Panc1 (cell line): ENCODE measurements at regions not wholly inside any gene's neighbourhood (a gene's known extent, or its start where the extent isn't known, plus 50 kb on each side); places are given as distances from the start of the nearest gene placed in this dataset.

Experiments
- ATAC-seq: fragments of 200-7000 bp; cut with Tn5 transposase; 2 replicates; pipeline ENCODE4 v1.9.1; 2020; ENCODE audit warnings: mild to moderate bottlenecking, moderate library complexity
- BruUV-seq: library from RNA; stranded (reverse); fragments of 400-500 nt; replicated peaks from 2 replicates; lab custom pipeline; 2021; lab: Mats Ljungman, UMichigan
- CTCF ChIA-PET: fragments of 300-600 bp; sonication (Branson Sonifier 250); formaldehyde crosslinking; loops from one replicate; lab custom pipeline; 2022; ENCODE audit warnings: antibody characterized with exemption; lab: Charles Lee
- POLR2A ChIA-PET: fragments of 300-600 bp; sonication (Branson Sonifier 250); formaldehyde crosslinking; loops from one replicate; lab custom pipeline; 2022; ENCODE audit warnings: antibody characterized with exemption; lab: Charles Lee
- DNase-seq: peaks from one replicate; pipeline ENCODE4 v3.0.0-alpha.2; 2010; ENCODE audit warnings: low read depth, low spot score
- H3K27ac ChIP-seq: 2 replicates; pipeline ENCODE4 v1.5.1; 2011; ENCODE audit warnings: mild to moderate bottlenecking, low read length, inconsistent platforms
- H3K27me3 ChIP-seq: fragments of 200-500 bp; sonication (Bioruptor generic); 2 replicates; pipeline ENCODE4 v1.6.0; 2014; ENCODE audit warnings: low read length, inconsistent platforms; ENCODE audit not compliant: control insufficient read depth, insufficient read depth
- H3K36me3 ChIP-seq: fragments of 200-500 bp; sonication (Bioruptor generic); 2 replicates; pipeline ENCODE4 v1.5.1; 2014; ENCODE audit warnings: inconsistent platforms, mild to moderate bottlenecking, low read length, moderate library complexity; ENCODE audit not compliant: control insufficient read depth, insufficient read depth
- H3K4me1 ChIP-seq: 2 replicates; pipeline ENCODE4 v1.5.1; 2011; ENCODE audit warnings: inconsistent platforms, mild to moderate bottlenecking, low read length, moderate library complexity; ENCODE audit not compliant: control insufficient read depth, insufficient read depth
- H3K4me3 ChIP-seq, 2 experiments: 2 replicates each; pipeline ENCODE4 v1.5.1; 2011 to 2012; ENCODE audit warnings: low read depth in 2 of 2, low read length in 2 of 2, mild to moderate bottlenecking in 2 of 2, inconsistent platforms in 1 of 2, moderate library complexity in 1 of 2
- H3K9me3 ChIP-seq: fragments of 200-500 bp; sonication (Bioruptor generic); 2 replicates; pipeline ENCODE4 v1.5.1; 2014; ENCODE audit warnings: low read depth, mild to moderate bottlenecking, inconsistent platforms, low read length, moderate library complexity; ENCODE audit not compliant: control insufficient read depth, insufficient read depth
- CTCF ChIP-seq: fragments of 450-650 bp; IDR thresholded peaks from 2 replicates; pipeline ENCODE4 v1.5.1; 2017; ENCODE audit warnings: mild to moderate bottlenecking
- POLR2AphosphoS5 ChIP-seq: IDR thresholded peaks from 2 replicates; pipeline ENCODE4 v1.6.1; 2012; ENCODE audit warnings: mild to moderate bottlenecking, low read depth, low read length, moderate library complexity
- SIN3A ChIP-seq: IDR thresholded peaks from 2 replicates; pipeline ENCODE4 v1.6.1; 2012; ENCODE audit warnings: low read depth, mild to moderate bottlenecking, low read length, moderate library complexity, borderline replicate concordance; ENCODE audit not compliant: insufficient read depth
- TCF7L2 ChIP-seq: IDR thresholded peaks from 2 replicates; pipeline ENCODE4 v1.6.1; 2011; ENCODE audit warnings: mild to moderate bottlenecking, low read depth, low read length, inconsistent platforms
- in situ Hi-C: cut with HindIII; loops from 2 replicates; pipeline ENCODE4 v1.10.0; 2016; ENCODE audit warnings: low sequenced_read_pairs, low pct_unique_long_range_greater_than_20kb
- intact Hi-C: fragments of 100-400 bp; cut with micrococcal nuclease; formaldehyde crosslinking; loops from one replicate; pipeline ENCODE4 v1.10.0; 2022; ENCODE audit not compliant: unreplicated experiment
- TF ChIP-seq, protein P1 (sequence below), 2 experiments: IDR thresholded peaks; 2 replicates each; pipeline ENCODE4 v1.6.1; 2011 to 2012; ENCODE audit warnings: low read depth in 2 of 2, control low read depth in 1 of 2, low read length in 1 of 2, mild to moderate bottlenecking in 1 of 2, moderate library complexity in 1 of 2; ENCODE audit not compliant: insufficient read depth in 1 of 2

GRCh38 chr4:54371173-54371572 is 142.1 kb downstream of the PDGFRA start:
- H3K36me3 ChIP-seq: no peaks in the 10 kb centered on the region
- no peaks in the 10 kb centered on the region for H3K4me1 ChIP-seq
- H3K4me3 ChIP-seq: no peak overlapping the region
- intact Hi-C loops (no loop called here), in situ Hi-C loops (no loop called here)
- H3K9me3 ChIP-seq: no peaks in the 10 kb centered on the region
- DNase-seq: no peak
- no peak for ATAC-seq
- no peak overlapping the region for H3K27ac ChIP-seq
- no peaks in the 10 kb centered on the region for H3K27me3 ChIP-seq
- ChIA-PET CTCF (no interaction called here), POLR2A (no interaction called here)
- no TSS peak for BruUV-seq
- TF ChIP-seq TCF7L2 (no peak), CTCF (no peak), POLR2AphosphoS5 (no peak), SIN3A (no peak)
- TF ChIP-seq, protein P1, sequence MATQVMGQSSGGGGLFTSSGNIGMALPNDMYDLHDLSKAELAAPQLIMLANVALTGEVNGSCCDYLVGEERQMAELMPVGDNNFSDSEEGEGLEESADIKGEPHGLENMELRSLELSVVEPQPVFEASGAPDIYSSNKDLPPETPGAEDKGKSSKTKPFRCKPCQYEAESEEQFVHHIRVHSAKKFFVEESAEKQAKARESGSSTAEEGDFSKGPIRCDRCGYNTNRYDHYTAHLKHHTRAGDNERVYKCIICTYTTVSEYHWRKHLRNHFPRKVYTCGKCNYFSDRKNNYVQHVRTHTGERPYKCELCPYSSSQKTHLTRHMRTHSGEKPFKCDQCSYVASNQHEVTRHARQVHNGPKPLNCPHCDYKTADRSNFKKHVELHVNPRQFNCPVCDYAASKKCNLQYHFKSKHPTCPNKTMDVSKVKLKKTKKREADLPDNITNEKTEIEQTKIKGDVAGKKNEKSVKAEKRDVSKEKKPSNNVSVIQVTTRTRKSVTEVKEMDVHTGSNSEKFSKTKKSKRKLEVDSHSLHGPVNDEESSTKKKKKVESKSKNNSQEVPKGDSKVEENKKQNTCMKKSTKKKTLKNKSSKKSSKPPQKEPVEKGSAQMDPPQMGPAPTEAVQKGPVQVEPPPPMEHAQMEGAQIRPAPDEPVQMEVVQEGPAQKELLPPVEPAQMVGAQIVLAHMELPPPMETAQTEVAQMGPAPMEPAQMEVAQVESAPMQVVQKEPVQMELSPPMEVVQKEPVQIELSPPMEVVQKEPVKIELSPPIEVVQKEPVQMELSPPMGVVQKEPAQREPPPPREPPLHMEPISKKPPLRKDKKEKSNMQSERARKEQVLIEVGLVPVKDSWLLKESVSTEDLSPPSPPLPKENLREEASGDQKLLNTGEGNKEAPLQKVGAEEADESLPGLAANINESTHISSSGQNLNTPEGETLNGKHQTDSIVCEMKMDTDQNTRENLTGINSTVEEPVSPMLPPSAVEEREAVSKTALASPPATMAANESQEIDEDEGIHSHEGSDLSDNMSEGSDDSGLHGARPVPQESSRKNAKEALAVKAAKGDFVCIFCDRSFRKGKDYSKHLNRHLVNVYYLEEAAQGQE (IDR thresholded peaks at IDR 0.05; ENCODE audit: insufficient read depth in 1 of 2, low read depth in 2 of 2, low read length in 1 of 2): no peak

DNA sequence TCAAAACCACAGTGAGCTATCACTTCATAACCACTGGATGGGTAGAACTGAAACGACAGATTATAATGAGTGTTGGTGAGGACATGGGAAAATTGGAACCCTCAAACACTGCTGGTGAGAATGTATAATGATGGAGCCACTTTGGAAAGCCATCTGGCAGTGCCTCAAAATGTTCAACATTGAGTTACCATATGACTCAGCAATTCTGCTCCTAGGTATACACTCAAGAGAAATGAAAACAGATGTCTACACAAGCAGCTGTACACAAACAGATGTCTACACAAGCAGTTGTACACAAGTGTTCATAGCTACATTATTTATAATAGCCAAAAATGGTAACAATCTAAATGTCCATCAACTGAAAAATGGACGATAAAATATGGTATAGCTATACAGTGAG is 143.9 kb downstream of the PDGFRA start:
- intact Hi-C loops: no loop called here
- ChIA-PET POLR2A (no interaction called here), CTCF (no interaction called here)
- ATAC-seq: no peak
- Histone ChIP-seq H3K4me1 (no peaks in the 10 kb centered on the region), H3K9me3 (no peaks in the 10 kb centered on the region), H3K27ac (no peak overlapping the region), H3K36me3 (no peaks in the 10 kb centered on the region), H3K27me3 (no peaks in the 10 kb centered on the region), H3K4me3 (no peak overlapping the region)
- TF ChIP-seq POLR2AphosphoS5 (no peak), SIN3A (no peak), TCF7L2 (no peak), CTCF (no peak)
- TF ChIP-seq, protein P1 (IDR thresholded peaks at IDR 0.05; ENCODE audit: insufficient read depth in 1 of 2, low read depth in 2 of 2, low read length in 1 of 2): no peak
- BruUV-seq: no TSS peak
- in situ Hi-C loops: no loop called here
- no peak for DNase-seq
